ENCODE measurements at regions not wholly inside any gene's neighbourhood (a gene's known extent, or its start where the extent isn't known, plus 50 kb on each side); places are given as distances from the start of the nearest gene placed in this dataset.

DNA sequence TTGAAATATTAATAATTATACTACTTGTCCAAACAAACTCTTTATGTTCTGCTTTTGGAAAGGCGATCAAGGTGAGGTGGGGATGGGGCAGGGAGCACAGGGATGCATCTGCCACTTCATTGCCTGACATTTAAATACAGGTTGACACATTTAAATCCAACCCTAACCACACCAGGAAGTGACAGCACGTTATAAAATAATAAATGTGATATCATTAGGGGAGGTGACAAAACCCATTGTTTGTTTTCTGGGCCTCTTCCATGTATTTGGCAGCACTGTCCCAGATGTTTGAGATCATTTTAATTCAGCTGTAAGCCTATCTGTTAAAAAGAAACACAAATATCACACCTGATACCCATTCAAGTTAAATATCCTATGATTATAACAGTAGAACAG, 342.4 kb upstream of the ARID1B start:
- Histone ChIP-seq H3K4me3 (no peak overlapping the region), H3K36me3 (no peaks in the 10 kb centered on the region), H3K9me3 (no peaks in the 10 kb centered on the region), H3K27me3 (no peaks in the 10 kb centered on the region), H3K27ac (replicated peaks in 1 of 4) (no peak overlapping the region), H3K4me1 (no peaks in the 10 kb centered on the region)
- intact Hi-C loops (cut with DNase I): no loop called here
- DNase-seq (ENCODE audit: extremely low spot score): no peak
- 80% methylated on average over 2 of the region's 2 CpGs for WGBS
- TF ChIP-seq CTCF (IDR thresholded peaks at IDR 0.05): no peak
- no peak for TF ChIP-seq POLR2AphosphoS5 (IDR thresholded peaks at IDR 0.05)
- TF ChIP-seq POLR2A (IDR thresholded peaks at IDR 0.05; ENCODE audit: low read depth): no peak
- TF ChIP-seq EP300 (IDR thresholded peaks at IDR 0.05): no peak

DNA sequence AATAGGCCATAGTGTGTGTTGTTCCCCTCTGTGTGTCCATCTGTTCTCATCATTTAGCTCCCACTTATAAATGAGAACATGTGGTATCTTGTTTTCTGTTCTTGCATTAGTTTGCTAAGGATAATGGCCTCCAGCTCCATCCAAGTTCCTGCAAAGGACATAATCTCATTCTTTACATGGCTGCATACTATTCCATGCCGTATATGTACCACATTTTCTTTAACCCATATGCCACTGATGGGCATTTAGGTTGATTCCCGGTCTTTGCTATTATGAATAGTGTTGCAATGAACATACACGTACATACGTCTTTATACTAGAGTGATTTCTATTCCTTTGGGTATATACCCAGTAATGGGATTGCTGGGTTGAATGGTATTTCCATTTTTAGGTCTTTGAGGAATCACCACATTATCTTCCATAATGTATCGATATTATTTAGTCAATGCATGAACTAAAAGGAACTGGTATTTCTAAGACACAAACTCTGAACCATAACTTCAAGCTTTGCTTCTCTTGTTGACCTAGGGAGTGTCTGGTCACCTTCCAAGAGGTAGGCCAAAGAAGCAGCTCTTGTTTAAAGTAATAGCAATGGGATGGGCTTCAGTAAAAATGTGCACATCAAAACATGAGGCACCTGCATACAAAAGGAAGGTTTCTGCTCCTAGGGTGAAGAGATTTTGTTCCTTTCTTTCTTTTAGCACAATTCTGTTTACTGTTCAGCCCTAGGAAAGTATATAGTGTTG, 343.0 kb upstream of the ARID1B start:
- Histone ChIP-seq H3K9me3 (no peaks in the 10 kb centered on the region), H3K27me3 (no peaks in the 10 kb centered on the region), H3K4me1 (no peaks in the 10 kb centered on the region), H3K4me3 (no peak overlapping the region), H3K27ac (replicated peaks in 1 of 4) (no peak overlapping the region), H3K36me3 (no peaks in the 10 kb centered on the region)
- TF ChIP-seq POLR2AphosphoS5 (IDR thresholded peaks at IDR 0.05): no peak
- TF ChIP-seq CTCF (IDR thresholded peaks at IDR 0.05): no peak
- no peak for TF ChIP-seq POLR2A (IDR thresholded peaks at IDR 0.05; ENCODE audit: low read depth)
- no peak for TF ChIP-seq EP300 (IDR thresholded peaks at IDR 0.05)
- no peak for DNase-seq (ENCODE audit: extremely low spot score)
- intact Hi-C loops (cut with DNase I): no loop called here
- WGBS: 93% methylated on average over 5 of the region's 5 CpGs

- H3K36me3 ChIP-seq: no peaks in the 10 kb centered on the region
- 90% methylated on average over 3 of the region's 3 CpGs for WGBS
- H3K4me1 ChIP-seq: no peaks in the 10 kb centered on the region
- TF ChIP-seq POLR2A (IDR thresholded peaks at IDR 0.05; ENCODE audit: low read depth): no peak
- TF ChIP-seq POLR2AphosphoS5 (IDR thresholded peaks at IDR 0.05): no peak
- TF ChIP-seq EP300 (IDR thresholded peaks at IDR 0.05): no peak
- no peak for TF ChIP-seq CTCF (IDR thresholded peaks at IDR 0.05)
- intact Hi-C loops (cut with DNase I): no loop called here
- H3K27me3 ChIP-seq: no peaks in the 10 kb centered on the region
- no peak overlapping the region for H3K27ac ChIP-seq (replicated peaks in 1 of 4)
- H3K4me3 ChIP-seq: no peak overlapping the region
- no peaks in the 10 kb centered on the region for H3K9me3 ChIP-seq
- no peak for DNase-seq (ENCODE audit: extremely low spot score)
Measured at GRCh38 chr6:156432543-156432942, 344.6 kb upstream of the ARID1B start.

GRCh38 chr6:156430386-156430785, 346.8 kb upstream of the ARID1B start:
- peak; percentile 34 for DNase-seq (ENCODE audit: extremely low spot score)
- 59% methylated on average over 3 of the region's 3 CpGs for WGBS
- no peak for TF ChIP-seq CTCF (IDR thresholded peaks at IDR 0.05)
- no peak for TF ChIP-seq POLR2AphosphoS5 (IDR thresholded peaks at IDR 0.05)
- no peak for TF ChIP-seq POLR2A (IDR thresholded peaks at IDR 0.05; ENCODE audit: low read depth)
- no peak for TF ChIP-seq EP300 (IDR thresholded peaks at IDR 0.05)
- H3K4me1 ChIP-seq: no peaks in the 10 kb centered on the region
- H3K9me3 ChIP-seq: no peaks in the 10 kb centered on the region
- H3K27me3 ChIP-seq: no peaks in the 10 kb centered on the region
- no peaks in the 10 kb centered on the region for H3K36me3 ChIP-seq
- H3K4me3 ChIP-seq: no peak overlapping the region
- intact Hi-C loops (cut with DNase I): no loop called here
- H3K27ac ChIP-seq (replicated peaks in 1 of 4): no peak overlapping the region

GRCh38 chr6:156427345-156427744, 349.8 kb upstream of the ARID1B start:
- no peak for TF ChIP-seq POLR2AphosphoS5 (IDR thresholded peaks at IDR 0.05)
- TF ChIP-seq POLR2A (IDR thresholded peaks at IDR 0.05; ENCODE audit: low read depth): no peak
- TF ChIP-seq EP300 (IDR thresholded peaks at IDR 0.05): no peak
- no peak for TF ChIP-seq CTCF (IDR thresholded peaks at IDR 0.05)
- 44% methylated on average over 2 of the region's 2 CpGs for WGBS
- Histone ChIP-seq H3K4me3 (no peak overlapping the region), H3K27ac (replicated peaks in 1 of 4) (no peak overlapping the region), H3K36me3 (no peaks in the 10 kb centered on the region), H3K4me1 (no peaks in the 10 kb centered on the region), H3K9me3 (peaks cover 0 to 8% (median 3%) of the 10 kb centered on the region in 4 donors), H3K27me3 (no peaks in the 10 kb centered on the region)
- DNase-seq (ENCODE audit: extremely low spot score): no peak
- intact Hi-C loops (cut with DNase I): no loop called here

Measured in esophagus muscularis mucosa (tissue), 4 donors.